Gastrocnemius medialis (tissue), 4 donors: ENCODE measurements at regions not wholly inside any gene's neighbourhood (a gene's known extent, or its start where the extent isn't known, plus 50 kb on each side); places are given as distances from the start of the nearest gene placed in this dataset.

ENCODE experiments used
- POLR2A ChIP-seq, 2 donors: fragments of 450-650 bp; IDR thresholded peaks; one replicate each; pipeline ENCODE4 v1.6.1; 2017; ENCODE audit warnings: antibody characterized with exemption in 2 of 2, mild to moderate bottlenecking in 2 of 2, moderate library complexity in 2 of 2
- TF ChIP-seq, protein P1 (sequence below), 5 experiments: fragments of 450-650 bp in 3 of 5; fragments of 200-600 bp in 2 of 5; sonication (generic) in 2 of 5; IDR thresholded peaks in 4 of 5; conservative IDR thresholded peaks in 1 of 5; 1 replicate in 4 of 5; 2 replicates in 1 of 5; pipeline ENCODE4 v1.5.1; 2016 to 2019; ENCODE audit warnings: antibody characterized with exemption in 5 of 5, mild to moderate bottlenecking in 3 of 5, moderate library complexity in 3 of 5

DNA sequence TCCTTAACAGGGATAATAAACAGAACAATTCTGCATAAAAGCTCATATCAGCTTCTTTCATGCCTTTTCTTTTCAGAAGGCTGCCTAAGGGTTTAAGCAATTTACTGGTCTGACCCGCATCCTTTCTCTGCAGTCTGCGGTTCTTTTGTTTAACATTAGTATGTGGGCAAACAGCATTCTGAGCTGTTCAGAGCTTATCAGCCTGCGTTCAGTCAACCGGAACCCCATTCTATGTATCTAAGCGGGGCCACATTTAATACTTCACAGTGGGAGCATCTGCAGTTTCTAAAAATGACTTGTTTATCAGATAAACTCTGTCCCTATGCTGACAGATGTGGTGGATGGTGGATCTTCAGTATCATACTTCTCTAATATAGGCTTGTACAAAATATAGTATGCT, 758.9 kb upstream of the MMS22L start:
- TF ChIP-seq, protein P1, sequence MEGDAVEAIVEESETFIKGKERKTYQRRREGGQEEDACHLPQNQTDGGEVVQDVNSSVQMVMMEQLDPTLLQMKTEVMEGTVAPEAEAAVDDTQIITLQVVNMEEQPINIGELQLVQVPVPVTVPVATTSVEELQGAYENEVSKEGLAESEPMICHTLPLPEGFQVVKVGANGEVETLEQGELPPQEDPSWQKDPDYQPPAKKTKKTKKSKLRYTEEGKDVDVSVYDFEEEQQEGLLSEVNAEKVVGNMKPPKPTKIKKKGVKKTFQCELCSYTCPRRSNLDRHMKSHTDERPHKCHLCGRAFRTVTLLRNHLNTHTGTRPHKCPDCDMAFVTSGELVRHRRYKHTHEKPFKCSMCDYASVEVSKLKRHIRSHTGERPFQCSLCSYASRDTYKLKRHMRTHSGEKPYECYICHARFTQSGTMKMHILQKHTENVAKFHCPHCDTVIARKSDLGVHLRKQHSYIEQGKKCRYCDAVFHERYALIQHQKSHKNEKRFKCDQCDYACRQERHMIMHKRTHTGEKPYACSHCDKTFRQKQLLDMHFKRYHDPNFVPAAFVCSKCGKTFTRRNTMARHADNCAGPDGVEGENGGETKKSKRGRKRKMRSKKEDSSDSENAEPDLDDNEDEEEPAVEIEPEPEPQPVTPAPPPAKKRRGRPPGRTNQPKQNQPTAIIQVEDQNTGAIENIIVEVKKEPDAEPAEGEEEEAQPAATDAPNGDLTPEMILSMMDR (IDR thresholded peaks at IDR 0.05 in 4 of 5, conservative IDR thresholded peaks at IDR 0.05 in 1 of 5): no peak
- no peak for TF ChIP-seq POLR2A (IDR thresholded peaks at IDR 0.05)
